ENCODE measurements at regions not wholly inside any gene's neighbourhood (a gene's known extent, or its start where the extent isn't known, plus 50 kb on each side); places are given as distances from the start of the nearest gene placed in this dataset.

- DNase-seq = no peak
Observed at GRCh38 chr7:7060828-7061599, 121.3 kb upstream of the C1GALT1 start.

- no peak for DNase-seq
Observed at GRCh38 chr7:7077945-7078344, 104.4 kb upstream of the C1GALT1 start.

GRCh38 chr7:7080802-7081201 lies 101.5 kb upstream of the C1GALT1 start:
- no peak for DNase-seq

- DNase-seq = no peak
Observed at GRCh38 chr7:7090460-7090859, 91.9 kb upstream of the C1GALT1 start.

GRCh38 chr7:7098280-7098818 lies 84.0 kb upstream of the C1GALT1 start:
- no peak for DNase-seq

- DNase-seq = no peak
Observed at GRCh38 chr7:7099584-7100014, 82.7 kb upstream of the C1GALT1 start.

- no peak for DNase-seq
Observed at GRCh38 chr7:7100432-7100849, 81.9 kb upstream of the C1GALT1 start.

GRCh38 chr7:7102906-7103305 lies 79.4 kb upstream of the C1GALT1 start:
- DNase-seq = no peak

- DNase-seq = no peak
Observed at GRCh38 chr7:7103343-7104313, 78.7 kb upstream of the C1GALT1 start.

- no peak for DNase-seq
Observed at GRCh38 chr7:7104314-7104698, 78.0 kb upstream of the C1GALT1 start.

- DNase-seq = no peak
Observed at GRCh38 chr7:7104971-7105370, 77.4 kb upstream of the C1GALT1 start.

GRCh38 chr7:7105800-7106582 lies 76.4 kb upstream of the C1GALT1 start:
- no peak for DNase-seq

GRCh38 chr7:7108931-7109330 lies 73.4 kb upstream of the C1GALT1 start:
- no peak for DNase-seq

- no peak for DNase-seq
Observed at GRCh38 chr7:7109934-7110333, 72.4 kb upstream of the C1GALT1 start.

- no peak for DNase-seq
Observed at GRCh38 chr7:7110706-7111105, 71.6 kb upstream of the C1GALT1 start.

- no peak for DNase-seq
Observed at GRCh38 chr7:7112868-7113267, 69.5 kb upstream of the C1GALT1 start.

GRCh38 chr7:7114575-7115291 lies 67.6 kb upstream of the C1GALT1 start:
- no peak for DNase-seq

GRCh38 chr7:7117935-7118586 lies 64.3 kb upstream of the C1GALT1 start:
- no peak for DNase-seq

- no peak for DNase-seq
Observed at GRCh38 chr7:7118822-7119221, 63.5 kb upstream of the C1GALT1 start.

- no peak for DNase-seq
Observed at GRCh38 chr7:7119729-7120128, 62.6 kb upstream of the C1GALT1 start.

- no peak for DNase-seq
Observed at GRCh38 chr7:7122033-7122478, 60.3 kb upstream of the C1GALT1 start.
